PC-3 (cell line): ENCODE measurements at regions not wholly inside any gene's neighbourhood (a gene's known extent, or its start where the extent isn't known, plus 50 kb on each side); places are given as distances from the start of the nearest gene placed in this dataset.

Experiments used
- ATAC-seq: fragments of 200-7000 bp; cut with Tn5 transposase; 2 replicates; pipeline ENCODE4 v1.9.1; 2020; ENCODE audit warnings: mild to moderate bottlenecking, moderate library complexity
- BruUV-seq: library from RNA; stranded (reverse); fragments of 400-500 nt; replicated peaks from 2 replicates; lab custom pipeline; 2021; lab: Mats Ljungman, UMichigan
- CTCF ChIA-PET: fragments of 300-600 bp; sonication (Branson Sonifier 250); formaldehyde crosslinking; loops from one replicate; lab custom pipeline; 2022; ENCODE audit warnings: antibody characterized with exemption; lab: Charles Lee
- POLR2A ChIA-PET: fragments of 300-600 bp; sonication (Branson Sonifier 250); formaldehyde crosslinking; loops from one replicate; lab custom pipeline; 2022; ENCODE audit warnings: antibody characterized with exemption; ENCODE audit not compliant: unreplicated experiment; lab: Charles Lee
- DNase-seq: peaks from one replicate; pipeline ENCODE4 v3.0.0-alpha.2; 2015
- H2AFZ ChIP-seq: fragments of 300-600 bp; sonication (generic); 2 replicates; pipeline ENCODE4 v1.6.0; 2016; ENCODE audit warnings: antibody characterized with exemption, low read length
- H3F3A ChIP-seq: fragments of 300-600 bp; sonication (generic); one replicate; pipeline ENCODE4 v1.6.0; 2017; ENCODE audit warnings: antibody characterized with exemption, low read length, control low read depth, mild to moderate bottlenecking; ENCODE audit not compliant: unreplicated experiment
- H3K27ac ChIP-seq: fragments of 300-600 bp; sonication (generic); 2 replicates; pipeline ENCODE4 v1.5.1; 2016; ENCODE audit warnings: mild to moderate bottlenecking, low read length
- H3K27me3 ChIP-seq: fragments of 300-600 bp; sonication (generic); 2 replicates; pipeline ENCODE4 v1.6.1; 2016; ENCODE audit warnings: low read length, mixed read lengths
- H3K36me3 ChIP-seq: fragments of 300-600 bp; sonication (generic); 2 replicates; pipeline ENCODE4 v1.6.1; 2016; ENCODE audit warnings: low read depth, mixed run types, low read length, mixed read lengths
- H3K4me1 ChIP-seq: fragments of 300-600 bp; sonication (generic); 2 replicates; pipeline ENCODE4 v1.5.1; 2016; ENCODE audit warnings: low read length; ENCODE audit not compliant: insufficient read depth
- H3K4me2 ChIP-seq: fragments of 300-600 bp; sonication (generic); 2 replicates; pipeline ENCODE4 v1.6.0; 2016; ENCODE audit warnings: low read length
- H3K4me3 ChIP-seq: fragments of 300-600 bp; sonication (generic); 2 replicates; pipeline ENCODE4 v1.5.1; 2016; ENCODE audit warnings: mild to moderate bottlenecking, low read length, mixed read lengths
- H3K79me2 ChIP-seq: fragments of 300-600 bp; sonication (generic); 2 replicates; pipeline ENCODE4 v1.6.1; 2017; ENCODE audit warnings: low read length, mixed read lengths
- H3K9ac ChIP-seq: fragments of 300-600 bp; sonication (generic); 2 replicates; pipeline ENCODE4 v1.6.0; 2016; ENCODE audit warnings: mild to moderate bottlenecking, low read length
- H3K9me2 ChIP-seq: fragments of 300-600 bp; sonication (generic); replicated peaks from 2 replicates; pipeline ENCODE4 v1.6.1; 2016; ENCODE audit warnings: mixed run types, low read length, mixed read lengths
- H3K9me3 ChIP-seq: fragments of 300-600 bp; sonication (generic); 2 replicates; pipeline ENCODE4 v1.6.1; 2016; ENCODE audit warnings: low read length, mixed read lengths
- H4K20me1 ChIP-seq: fragments of 300-600 bp; sonication (generic); 2 replicates; pipeline ENCODE4 v1.6.1; 2016; ENCODE audit warnings: low read length, mixed read lengths
- EZH2 ChIP-seq: fragments of 300-600 bp; sonication (generic); IDR thresholded peaks from one replicate; pipeline ENCODE4 v1.6.1; 2017; ENCODE audit warnings: antibody characterized with exemption, mild to moderate bottlenecking, low read length; ENCODE audit not compliant: unreplicated experiment
- EZH2phosphoT487 ChIP-seq: fragments of 300-600 bp; sonication (generic); IDR thresholded peaks from 2 replicates; pipeline ENCODE4 v1.6.1; 2018; ENCODE audit warnings: mild to moderate bottlenecking, antibody characterized with exemption, low read length, borderline replicate concordance
- intact Hi-C: fragments of 100-400 bp; cut with micrococcal nuclease; formaldehyde crosslinking; loops from 2 replicates; pipeline ENCODE4 v1.9.0; 2023
- TF ChIP-seq, protein P1 (sequence below): fragments of 300-600 bp; sonication (generic); conservative IDR thresholded peaks from 2 replicates; pipeline ENCODE4 v1.5.1; 2017; ENCODE audit warnings: antibody characterized with exemption, low read depth, mild to moderate bottlenecking, low read length

DNA sequence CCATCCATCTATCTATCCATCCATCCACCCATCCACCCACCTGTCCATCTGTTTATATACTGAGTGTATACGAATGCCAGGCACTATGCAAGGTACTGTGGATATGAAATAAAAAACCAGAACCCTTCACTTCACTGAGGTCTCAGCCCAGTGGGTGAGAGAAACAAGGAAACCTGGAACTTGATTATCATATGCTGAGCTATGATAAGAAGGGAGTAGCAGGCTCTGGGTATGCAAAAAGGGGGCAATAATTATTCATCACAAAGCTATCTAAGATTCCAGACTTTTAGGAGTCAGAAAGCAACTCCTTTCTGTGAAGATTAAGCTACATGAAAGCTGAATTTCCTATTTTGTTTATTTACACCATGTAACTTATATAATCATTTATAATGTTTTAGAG lies 327.7 kb upstream of the IL12A start:
- peaks cover 15% of the 10 kb centered on the region for H3K9me3 ChIP-seq
- no peaks in the 10 kb centered on the region for H4K20me1 ChIP-seq
- DNase-seq = no peak
- ATAC-seq = no peak
- H3K27me3 ChIP-seq = no peaks in the 10 kb centered on the region
- no peak overlapping the region for H2AFZ ChIP-seq
- peaks cover 6% of the 10 kb centered on the region; the same call in 1 of the 2 replicates for H3K36me3 ChIP-seq
- no peak overlapping the region for H3K9ac ChIP-seq
- no TSS peak for BruUV-seq
- TF ChIP-seq, protein P1, sequence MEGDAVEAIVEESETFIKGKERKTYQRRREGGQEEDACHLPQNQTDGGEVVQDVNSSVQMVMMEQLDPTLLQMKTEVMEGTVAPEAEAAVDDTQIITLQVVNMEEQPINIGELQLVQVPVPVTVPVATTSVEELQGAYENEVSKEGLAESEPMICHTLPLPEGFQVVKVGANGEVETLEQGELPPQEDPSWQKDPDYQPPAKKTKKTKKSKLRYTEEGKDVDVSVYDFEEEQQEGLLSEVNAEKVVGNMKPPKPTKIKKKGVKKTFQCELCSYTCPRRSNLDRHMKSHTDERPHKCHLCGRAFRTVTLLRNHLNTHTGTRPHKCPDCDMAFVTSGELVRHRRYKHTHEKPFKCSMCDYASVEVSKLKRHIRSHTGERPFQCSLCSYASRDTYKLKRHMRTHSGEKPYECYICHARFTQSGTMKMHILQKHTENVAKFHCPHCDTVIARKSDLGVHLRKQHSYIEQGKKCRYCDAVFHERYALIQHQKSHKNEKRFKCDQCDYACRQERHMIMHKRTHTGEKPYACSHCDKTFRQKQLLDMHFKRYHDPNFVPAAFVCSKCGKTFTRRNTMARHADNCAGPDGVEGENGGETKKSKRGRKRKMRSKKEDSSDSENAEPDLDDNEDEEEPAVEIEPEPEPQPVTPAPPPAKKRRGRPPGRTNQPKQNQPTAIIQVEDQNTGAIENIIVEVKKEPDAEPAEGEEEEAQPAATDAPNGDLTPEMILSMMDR = no peak
- TF ChIP-seq EZH2phosphoT487 (no peak), EZH2 (no peak)
- peaks cover 5% of the 10 kb centered on the region for H3K4me1 ChIP-seq
- no peaks in the 10 kb centered on the region for H3K9me2 ChIP-seq
- ChIA-PET POLR2A (no interaction called here), CTCF (interaction anchor here (0.6 kb wide), 1 partner anchor 153 kb away, joined by 3 read pairs; no protein-coding TSS in a partner anchor)
- H3F3A ChIP-seq = peaks cover 5% of the 10 kb centered on the region
- H3K4me3 ChIP-seq = no peak overlapping the region
- no peak overlapping the region for H3K4me2 ChIP-seq
- H3K27ac ChIP-seq = no peak overlapping the region
- H3K79me2 ChIP-seq = no peaks in the 10 kb centered on the region
- intact Hi-C loops = no loop called here

DNA sequence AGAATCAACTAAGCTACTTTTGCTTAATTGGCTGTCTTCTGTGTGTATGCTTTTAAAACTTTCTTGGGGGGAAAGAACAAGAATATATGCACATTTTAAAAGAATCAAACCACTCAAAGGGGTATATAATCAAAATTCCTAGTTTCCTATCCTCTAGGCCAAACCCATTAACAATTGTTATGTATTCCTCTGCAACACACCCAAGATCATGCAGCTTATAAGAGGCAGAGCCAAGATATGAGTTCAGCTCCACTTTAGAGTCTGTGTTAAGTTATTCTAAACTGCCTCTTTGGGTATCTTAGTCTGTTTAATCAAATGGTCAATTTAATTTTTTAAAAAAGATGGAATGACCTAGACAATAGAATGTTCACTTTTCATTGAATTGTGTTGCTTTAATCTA lies 326.1 kb upstream of the IL12A start:
- peaks cover 6% of the 10 kb centered on the region; the same call in 1 of the 2 replicates for H3K36me3 ChIP-seq
- H2AFZ ChIP-seq = no peak overlapping the region
- H3K79me2 ChIP-seq = no peaks in the 10 kb centered on the region
- ChIA-PET POLR2A (no interaction called here), CTCF (no interaction called here)
- H3K4me2 ChIP-seq = no peak overlapping the region
- BruUV-seq = no TSS peak
- no peak for TF ChIP-seq EZH2
- TF ChIP-seq, protein P1 = no peak
- no peak for TF ChIP-seq EZH2phosphoT487
- no peak overlapping the region for H3K9ac ChIP-seq
- no peak overlapping the region for H3K4me3 ChIP-seq
- no peak overlapping the region for H3K27ac ChIP-seq
- peaks cover 15% of the 10 kb centered on the region for H3K9me3 ChIP-seq
- peaks cover 5% of the 10 kb centered on the region for H3K4me1 ChIP-seq
- intact Hi-C loops = no loop called here
- no peaks in the 10 kb centered on the region for H4K20me1 ChIP-seq
- peaks cover 5% of the 10 kb centered on the region for H3F3A ChIP-seq
- no peak for DNase-seq
- H3K9me2 ChIP-seq = no peaks in the 10 kb centered on the region
- ATAC-seq = no peak
- no peaks in the 10 kb centered on the region for H3K27me3 ChIP-seq

DNA sequence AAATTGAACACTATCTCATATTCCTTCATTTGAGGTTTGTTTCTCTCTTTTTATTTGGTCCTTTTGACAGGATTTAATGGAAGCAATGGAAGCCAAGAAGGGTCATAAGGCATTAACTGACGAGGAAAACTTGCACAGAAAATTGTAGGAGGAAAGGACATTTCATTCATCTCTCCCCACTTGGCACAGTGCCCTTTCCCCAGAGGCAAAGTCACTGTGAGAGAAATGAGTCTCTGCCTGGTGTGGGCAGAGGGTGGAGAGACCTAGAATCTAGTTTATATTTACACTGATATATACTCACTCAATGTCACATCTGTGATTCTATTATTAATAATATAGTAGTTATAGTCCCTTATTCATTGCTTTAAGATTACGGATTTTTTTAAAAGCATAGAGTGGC lies 324.6 kb upstream of the IL12A start:
- no peak overlapping the region for H3K4me2 ChIP-seq
- H3K27ac ChIP-seq = no peak overlapping the region
- no peaks in the 10 kb centered on the region for H3K9me2 ChIP-seq
- H3K9me3 ChIP-seq = peaks cover 15% of the 10 kb centered on the region
- CTCF ChIA-PET = interaction anchor here (0.6 to 0.7 kb wide), 2 partner anchors 62 to 547 kb away, joined by 4 to 10 read pairs; no protein-coding TSS in a partner anchor
- peaks cover 5% of the 10 kb centered on the region for H3F3A ChIP-seq
- intact Hi-C loops = no loop called here
- peaks cover 9% of the 10 kb centered on the region for H3K4me1 ChIP-seq
- no peaks in the 10 kb centered on the region for H3K79me2 ChIP-seq
- DNase-seq (peak; percentile 79), ATAC-seq (0 out of 2 replicates have a peak, but pooled peaks have one; percentile 43)
- H2AFZ ChIP-seq = no peak overlapping the region
- H3K36me3 ChIP-seq = peaks cover 6% of the 10 kb centered on the region; the same call in 1 of the 2 replicates
- H3K9ac ChIP-seq = no peak overlapping the region
- TF ChIP-seq, protein P1 = no peak
- no peak for TF ChIP-seq EZH2phosphoT487
- no peak for TF ChIP-seq EZH2
- no peaks in the 10 kb centered on the region for H4K20me1 ChIP-seq
- no peak overlapping the region for H3K4me3 ChIP-seq
- no TSS peak for BruUV-seq
- POLR2A ChIA-PET = no interaction called here
- no peaks in the 10 kb centered on the region for H3K27me3 ChIP-seq
